NCI-H1436 treated with DMSO at 0.1 percent for 48 hours (cell line): ENCODE measurements at regions not wholly inside any gene's neighbourhood (a gene's known extent, or its start where the extent isn't known, plus 50 kb on each side); places are given as distances from the start of the nearest gene placed in this dataset.

ENCODE experiments used
- DNase-seq: peaks from one replicate; lab custom pipeline; 2025; lab: John Stamatoyannopoulos, UW

DNA sequence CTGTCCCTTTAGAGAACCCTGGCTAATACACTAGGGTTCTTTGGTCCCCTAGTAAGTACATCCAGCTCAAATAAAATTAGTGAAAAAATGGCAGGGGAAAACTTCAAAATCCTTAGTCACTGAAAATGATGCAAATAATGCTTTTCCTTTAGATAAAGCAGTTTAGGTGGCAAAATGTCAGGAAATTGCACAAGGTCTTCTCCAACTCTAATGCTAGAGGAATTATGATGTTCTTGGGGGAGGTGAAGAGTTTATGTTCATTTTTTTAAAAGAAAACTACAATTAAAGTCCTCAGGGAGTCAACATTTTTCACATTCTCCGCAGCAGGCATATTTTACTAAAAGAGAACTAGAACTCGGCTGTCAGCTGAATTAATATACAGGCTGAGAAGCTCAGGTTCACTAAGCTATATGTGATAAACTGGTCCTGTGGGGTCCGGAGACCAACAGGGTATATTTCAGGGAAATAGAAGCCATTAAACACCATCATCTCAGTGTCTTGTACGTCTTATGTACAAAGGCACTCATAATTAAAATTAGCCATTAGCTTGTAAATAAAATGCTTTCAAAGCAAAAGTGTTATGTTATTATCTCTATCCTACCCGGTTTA lies 1164.7 kb upstream of the AUTS2 start:
- no peak for DNase-seq

DNA sequence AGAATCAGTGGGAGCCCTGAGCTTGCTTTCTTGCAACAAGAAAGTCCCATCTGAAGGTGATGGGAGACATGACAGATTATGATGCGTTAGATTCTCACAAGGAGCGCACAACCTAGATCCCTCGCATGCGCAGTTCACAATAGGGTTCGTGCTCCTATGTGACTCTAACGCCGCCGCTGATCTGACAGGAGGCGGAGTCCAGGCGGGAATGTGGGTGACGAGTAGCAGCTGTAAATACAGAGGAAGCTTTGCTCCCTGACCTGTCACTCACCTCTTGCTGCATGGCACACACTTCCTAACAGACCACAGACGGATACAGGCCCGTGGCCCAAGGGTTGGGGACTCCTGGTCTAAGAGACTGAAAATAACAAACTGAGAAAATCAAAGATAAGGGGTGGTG lies 1163.4 kb upstream of the AUTS2 start:
- no peak for DNase-seq

DNA sequence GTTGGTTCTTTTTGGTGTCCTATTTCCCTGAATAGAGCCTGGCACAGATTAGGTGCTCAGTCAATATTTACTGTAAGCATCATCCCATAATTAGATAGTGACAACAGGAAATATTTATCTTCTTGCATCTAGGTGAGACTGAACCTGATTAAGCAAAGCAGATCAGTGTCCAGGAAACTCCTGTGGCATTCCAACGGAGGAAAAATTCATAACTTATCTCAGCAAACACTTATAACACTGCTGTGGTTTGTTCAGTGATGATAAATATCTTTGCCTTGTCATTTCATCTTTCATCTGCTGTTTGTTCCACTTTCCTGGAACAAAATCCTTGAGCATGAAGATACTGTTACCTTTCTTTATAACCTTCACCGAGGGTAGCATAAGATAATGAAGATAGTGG lies 1160.3 kb upstream of the AUTS2 start:
- no peak for DNase-seq

DNA sequence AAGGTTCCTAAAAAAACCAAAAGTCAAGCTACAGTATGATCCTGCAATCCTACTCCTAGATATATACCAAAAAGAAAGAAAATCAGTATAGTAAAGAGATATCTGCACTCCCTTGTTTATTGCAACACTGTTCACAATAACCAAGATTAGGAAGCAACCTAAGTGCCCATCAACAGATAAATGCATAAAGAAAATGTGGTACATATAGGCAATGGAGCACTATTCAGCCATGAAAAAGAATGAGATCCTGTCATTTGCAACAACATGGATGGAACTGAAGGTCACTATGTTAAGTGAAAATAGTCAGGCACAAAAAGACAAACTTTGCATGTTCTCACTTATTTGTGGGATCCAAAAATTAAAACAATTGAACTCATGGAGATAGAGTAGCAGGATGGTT lies 1159.5 kb upstream of the AUTS2 start:
- DNase-seq: no peak

DNA sequence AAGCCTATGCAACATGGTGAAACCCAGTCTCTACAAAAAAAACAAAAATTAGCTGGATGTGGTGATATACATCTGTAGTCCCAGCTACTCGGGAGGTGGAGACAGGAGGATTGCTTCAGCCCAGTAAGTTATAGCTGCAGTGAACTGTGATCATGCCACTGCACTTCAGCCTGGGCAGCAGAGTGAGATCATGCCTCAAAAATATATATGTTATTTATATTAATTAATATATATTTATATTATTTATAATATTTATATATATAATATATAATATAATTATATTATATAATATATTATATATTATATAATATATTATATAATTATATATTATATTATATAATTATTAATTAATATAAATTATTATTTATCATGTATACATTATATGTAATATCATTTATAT lies 1158.4 kb upstream of the AUTS2 start:
- DNase-seq: no peak

DNA sequence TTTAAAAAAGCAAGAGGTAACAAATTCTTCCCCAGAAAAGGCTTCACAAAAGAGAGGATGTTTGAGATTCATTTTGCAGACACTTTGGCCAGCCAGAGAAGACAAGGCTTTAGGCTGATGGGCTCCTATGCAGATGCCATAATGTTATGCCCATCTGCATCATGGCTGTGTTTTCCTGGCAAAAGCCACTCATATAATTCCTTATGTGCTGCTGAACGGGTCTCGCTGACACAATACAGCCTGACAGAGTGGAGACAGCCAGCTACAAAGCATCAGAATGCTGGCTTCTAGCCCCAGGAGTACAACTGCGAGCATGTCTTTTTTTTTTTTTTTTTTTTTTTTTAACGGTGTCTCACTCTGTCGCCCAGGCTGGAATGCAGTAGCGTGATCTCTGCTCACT lies 1157.4 kb upstream of the AUTS2 start:
- DNase-seq: no peak

DNA sequence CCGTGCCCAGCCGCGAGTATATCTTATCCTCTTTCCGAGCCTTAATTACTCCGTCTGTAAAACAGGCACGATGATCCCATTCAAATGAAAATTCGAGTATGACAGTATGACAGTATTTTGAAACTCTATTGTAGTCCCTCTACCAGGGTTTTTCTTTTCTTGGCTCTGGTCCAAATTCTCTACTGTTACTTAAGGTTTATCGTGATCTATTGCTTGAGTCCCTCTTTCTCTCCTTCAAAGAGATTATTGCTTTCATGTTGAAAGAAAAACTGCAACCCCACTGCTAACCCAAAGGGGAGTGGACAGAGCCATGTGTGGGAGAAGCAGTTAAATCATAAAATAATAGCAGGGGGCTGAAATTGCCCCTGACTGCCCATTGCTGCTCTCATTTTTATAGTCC lies 1156.6 kb upstream of the AUTS2 start:
- DNase-seq: no peak

DNA sequence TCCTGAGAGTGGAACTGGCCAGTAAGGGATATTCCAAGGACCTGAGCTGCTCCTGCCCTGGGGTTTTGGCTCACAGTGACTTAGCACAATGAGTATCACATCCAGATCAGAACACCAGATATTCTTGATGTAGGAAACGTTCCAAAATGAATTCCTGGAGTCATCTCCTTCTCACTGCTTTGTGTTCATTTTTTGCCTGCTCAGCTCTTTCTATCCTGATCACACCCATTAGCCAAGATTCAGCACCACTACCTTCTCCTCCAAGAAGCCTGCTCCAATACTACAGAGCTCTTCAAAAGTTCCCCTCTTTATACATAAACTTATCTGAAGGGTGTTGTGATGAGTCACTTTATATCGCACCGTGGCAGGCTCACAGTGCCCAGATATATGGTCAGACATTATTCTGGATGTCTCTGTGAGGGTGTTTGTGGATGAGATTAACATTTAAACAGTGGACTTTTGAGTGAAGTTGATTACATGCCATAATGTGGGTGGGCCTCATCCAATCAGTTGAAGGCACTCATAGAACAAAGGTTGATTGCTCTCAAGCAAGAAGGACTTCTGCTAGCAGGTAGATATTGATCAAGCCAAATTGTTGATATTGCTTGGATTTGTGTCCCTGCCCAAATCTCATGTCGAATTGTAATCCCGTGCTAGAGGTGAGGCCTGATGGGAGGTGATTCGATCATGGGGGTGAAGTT lies 1155.2 kb upstream of the AUTS2 start:
- no peak for DNase-seq

DNA sequence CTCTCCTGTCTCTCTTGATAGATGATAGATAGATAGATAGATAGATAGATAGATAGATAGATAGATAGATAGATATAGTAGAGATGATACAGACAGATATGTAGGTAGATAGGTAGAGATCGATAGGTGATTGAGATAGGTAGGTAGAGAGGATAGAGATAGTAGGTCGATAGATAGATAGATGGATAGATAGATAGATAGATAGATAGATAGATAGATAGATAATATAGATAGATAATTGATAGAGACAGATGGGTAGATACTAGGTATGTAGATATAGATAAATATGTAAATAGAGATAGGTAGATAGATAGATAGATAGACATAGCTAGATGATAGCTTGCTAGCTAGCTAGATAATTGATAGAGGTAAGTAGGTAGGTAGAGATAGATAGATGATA lies 1154.2 kb upstream of the AUTS2 start:
- no peak for DNase-seq

DNA sequence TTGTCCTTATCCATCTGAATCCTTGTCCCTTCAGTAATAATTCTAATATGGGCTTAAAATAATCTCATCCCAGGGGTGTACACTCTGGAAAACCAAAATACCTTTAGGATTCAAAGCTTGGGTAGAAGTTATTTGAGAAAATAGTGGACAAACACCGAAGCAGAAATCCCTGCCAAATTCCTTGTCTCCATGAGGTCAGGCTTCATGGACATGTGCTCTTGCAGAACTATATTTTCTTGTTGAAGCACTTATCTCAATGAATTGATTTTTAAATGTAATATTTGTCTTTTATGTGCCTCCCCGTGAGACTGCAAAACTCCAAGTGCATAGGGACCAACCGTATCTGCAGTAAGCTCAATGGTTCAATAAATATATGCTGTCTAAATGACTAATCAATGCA lies 1153.3 kb upstream of the AUTS2 start:
- DNase-seq: no peak

DNA sequence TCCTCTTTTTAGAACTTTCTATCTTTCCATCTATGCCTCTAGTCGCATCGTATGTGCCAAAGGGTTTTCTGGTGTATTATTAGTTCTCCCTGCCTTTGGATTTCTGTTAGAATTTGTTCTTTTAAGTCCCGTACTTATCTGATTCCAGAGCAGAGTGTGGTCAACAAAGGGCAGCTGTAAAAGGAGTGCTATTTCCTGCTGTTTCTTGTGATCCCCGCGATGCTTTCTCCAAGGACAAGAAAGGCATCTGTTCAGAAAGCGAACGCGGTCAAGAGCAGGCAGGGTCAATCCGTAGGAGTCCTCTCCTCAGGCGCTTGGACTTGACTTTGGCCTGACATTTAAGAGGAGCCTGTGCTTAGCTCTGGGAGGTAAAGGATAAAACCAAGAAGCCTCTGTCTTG lies 1152.1 kb upstream of the AUTS2 start:
- no peak for DNase-seq

DNA sequence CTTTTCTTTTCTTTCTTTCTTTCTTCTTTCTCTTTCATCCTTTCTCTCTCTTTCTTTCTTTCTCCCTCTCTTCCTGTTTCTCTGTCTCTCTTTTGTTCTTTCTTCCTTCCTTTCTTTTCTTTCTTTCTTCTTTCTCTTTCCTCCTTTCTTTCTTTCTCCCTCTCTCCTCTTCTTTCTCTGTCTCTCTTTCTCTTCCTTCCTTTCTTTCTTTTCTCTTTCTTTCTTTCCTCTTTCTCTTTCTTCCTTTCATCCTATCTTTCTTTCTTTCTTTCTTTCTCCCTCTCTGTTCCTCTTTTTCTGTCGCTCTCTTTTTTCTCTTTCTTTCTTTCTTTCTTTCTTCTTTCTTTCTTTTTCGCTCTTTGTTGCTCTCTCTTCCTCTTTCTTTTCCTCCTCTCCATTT lies 1149.2 kb upstream of the AUTS2 start:
- DNase-seq: no peak

DNA sequence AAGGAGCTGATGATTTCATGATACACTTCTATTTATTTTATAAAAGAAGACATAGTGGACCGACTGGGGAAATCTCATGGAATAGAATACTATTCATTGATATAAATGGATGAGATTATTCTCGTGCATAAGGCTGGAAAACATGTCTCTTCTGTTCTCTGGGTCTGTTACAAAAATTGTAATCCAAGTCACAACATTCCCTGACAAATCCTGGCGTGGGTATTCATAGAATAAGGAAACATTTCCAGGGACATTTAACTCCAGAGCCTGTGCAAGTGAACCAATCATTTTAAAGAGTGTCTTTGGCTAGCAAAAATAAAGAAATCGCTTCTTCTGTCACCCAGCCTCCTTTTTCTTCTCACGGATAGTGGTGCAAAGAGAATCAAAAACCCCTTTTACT lies 1148.5 kb upstream of the AUTS2 start:
- no peak for DNase-seq

DNA sequence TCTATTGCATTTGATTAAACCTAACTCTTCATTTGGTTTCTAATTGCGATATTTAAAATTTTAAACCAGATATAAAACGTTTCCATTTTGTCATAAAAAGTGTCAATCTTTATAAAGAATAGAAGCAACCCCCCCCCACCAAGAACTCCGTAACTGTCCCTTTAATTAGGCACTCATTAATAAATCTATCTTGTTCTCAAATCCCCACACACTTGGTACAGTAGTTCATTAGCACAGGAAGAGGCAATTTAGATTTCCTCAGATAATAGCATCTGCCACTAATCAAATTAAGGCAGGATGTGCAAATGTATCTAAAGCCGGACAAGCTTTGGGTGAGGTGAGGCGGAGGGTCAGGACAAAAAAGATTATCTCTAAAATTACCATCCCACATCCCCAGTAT lies 1143.3 kb upstream of the AUTS2 start:
- DNase-seq: no peak

DNA sequence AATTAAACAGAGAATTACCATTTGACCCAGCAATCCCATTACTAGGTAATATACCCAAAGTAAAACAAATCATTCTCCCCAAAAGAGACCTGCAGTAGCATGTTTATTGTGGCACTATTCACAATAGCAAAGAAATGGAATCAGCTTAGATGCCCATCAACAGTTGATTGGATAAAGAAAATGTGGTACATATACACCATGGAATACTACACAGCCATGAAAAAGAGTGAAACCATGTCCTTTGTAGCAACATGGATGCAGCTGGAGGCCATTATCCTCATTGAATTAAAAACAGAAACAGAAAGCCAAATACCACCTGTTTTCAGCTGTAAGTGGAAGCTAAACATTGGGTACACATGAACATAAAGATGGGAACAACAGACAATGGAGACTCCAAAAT lies 1141.8 kb upstream of the AUTS2 start:
- no peak for DNase-seq

DNA sequence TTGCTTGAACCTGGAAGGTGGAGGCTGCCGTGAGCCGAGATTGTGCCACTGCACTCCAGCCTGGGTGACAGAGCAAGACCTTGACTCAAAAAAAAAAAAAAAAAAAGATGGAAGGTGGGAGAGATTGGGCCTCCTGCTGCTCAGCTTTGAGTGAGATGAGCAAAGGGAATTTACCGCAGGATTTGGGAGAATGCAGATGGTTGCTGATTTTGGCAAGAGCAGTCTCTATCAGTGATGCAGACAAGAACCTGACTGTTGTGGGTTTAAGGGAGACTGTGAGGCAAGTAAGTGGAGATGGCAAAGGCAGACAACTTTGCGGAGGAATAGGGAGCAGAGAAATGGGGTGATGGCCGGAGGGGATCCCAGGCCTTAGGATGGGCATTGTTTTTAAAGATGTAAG lies 1140.8 kb upstream of the AUTS2 start:
- DNase-seq: no peak

DNA sequence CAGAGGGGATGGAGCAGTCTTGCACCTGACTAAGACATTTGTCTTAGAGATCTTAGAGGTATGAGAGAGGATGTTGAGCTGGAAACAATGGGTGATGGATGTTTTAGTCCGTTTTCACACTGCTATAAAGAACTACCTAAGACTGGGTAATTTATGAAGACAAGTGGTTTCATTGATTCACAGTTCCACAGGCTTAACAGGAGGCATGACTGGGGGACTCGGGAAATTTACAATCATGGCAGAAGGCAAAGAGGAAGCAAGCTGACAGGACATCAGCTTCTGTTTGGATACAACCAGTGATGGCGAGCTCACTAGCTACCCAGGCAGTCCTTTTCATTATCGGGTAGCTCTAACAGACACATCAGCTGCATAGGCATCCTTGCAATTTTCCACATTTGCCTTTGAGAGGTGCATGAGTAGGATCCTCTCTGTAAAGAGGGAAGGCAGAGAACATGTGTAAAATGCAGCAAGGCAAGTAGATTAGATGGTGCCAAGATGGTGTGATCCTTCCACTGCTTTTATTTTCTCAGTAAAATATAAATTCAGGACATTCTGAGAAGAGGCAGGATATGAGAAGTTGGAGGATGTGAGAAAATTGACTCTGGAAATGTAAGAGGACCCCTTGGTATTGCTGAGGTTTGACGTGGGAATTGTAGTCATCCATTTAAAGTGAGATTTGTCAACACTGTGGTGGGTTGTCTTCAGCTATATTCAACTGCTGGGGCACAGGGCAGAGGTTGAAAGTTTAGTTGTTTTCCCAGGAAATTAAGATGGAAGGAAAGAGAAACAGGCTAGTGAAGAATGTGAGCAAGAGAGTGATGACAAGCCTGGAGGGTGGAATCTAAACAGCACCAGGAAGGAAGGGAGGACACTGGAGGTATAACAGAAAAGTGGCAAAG lies 1140.0 kb upstream of the AUTS2 start:
- DNase-seq: no peak

DNA sequence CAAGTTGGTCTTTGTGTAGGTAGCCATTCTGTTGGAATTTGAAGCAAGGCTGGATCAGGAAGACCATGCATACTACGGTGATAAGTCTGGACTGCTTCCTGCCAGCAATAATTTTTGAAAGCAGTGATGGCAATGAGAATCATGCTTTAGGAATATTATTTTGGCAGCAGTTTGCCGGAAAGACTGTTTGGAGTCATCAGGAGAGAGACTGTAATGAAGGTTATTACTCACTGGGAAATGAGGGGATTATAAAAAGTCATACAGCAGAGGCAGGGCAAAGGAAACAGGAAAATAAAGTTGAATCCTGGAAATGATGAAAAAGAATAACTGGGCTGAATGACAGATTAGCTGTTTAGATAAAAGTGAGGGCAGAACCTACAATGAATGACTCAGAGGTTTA lies 1136.8 kb upstream of the AUTS2 start:
- no peak for DNase-seq

DNA sequence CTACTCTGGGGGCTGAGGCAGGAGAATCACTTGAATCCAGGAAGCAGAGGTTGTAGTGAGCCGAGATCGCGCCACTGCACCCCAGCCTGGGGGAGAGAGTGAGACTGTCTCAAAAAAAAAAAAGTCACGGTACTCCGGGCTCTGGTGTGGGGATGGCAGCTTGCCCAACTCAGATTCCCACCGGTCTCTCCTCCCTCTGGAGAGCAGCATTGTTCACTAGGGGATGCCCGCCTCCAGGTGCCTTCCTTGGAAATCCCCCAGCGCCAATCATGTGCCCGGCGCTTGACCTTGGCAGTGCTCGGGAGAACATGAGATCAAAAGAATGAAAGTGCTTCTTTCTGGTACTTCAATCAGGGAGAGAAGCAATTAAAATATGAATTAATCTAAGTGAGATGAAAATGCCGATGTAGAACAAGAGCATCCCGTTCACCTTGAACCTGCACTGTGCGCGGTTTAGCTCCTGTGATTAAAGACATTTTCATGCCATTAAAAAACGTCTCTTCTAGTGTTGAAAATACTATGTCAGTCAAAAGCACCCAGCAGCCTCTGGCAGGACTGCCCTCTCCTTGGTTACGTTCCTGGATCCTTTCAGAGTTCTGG lies 1127.3 kb upstream of the AUTS2 start:
- DNase-seq: no peak

DNA sequence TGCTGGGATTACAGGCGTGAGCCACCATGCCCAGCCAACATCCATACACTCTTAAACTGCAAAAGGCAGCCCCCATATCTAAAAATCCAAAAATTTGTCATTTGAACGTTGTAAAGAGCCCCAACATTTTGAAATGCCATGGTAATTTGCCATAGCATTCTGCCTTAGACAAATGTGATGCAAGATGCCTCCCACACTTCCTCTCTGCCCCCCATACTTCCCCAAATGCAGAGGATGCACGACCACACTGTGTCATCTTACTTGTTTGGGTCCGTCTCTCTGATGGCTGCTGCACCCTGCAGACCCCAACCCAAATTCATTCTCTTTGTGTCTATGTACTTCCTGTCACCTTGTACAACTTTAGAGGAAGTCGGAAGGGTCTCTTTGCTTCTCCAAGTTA lies 1125.6 kb upstream of the AUTS2 start:
- no peak for DNase-seq

DNA sequence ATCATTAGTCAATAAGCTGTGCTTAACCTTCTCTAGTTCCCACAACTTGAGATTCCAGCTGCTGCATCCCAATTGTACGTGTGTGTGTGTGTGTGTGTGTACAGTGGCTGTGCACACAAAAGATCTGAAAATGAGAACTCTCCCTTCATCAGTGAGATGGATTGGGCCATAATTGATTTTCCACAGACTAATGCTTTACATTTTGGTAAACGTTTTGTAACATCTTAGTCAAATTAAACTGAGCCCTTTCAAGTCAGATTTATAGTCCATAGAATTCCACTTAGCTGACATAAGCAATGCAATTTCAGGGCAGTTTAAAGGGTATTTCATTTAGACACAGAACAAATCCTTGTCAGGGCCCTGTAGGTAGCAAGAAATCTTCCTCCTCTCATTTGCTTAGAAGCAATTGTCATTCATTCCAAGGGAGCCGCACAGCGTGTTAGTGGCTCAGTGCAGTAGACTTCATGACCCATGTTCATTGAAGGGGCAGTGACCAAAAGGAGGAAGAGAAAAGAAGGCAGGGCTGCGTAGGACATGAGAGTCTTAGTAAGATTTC lies 1123.5 kb upstream of the AUTS2 start:
- DNase-seq: no peak

DNA sequence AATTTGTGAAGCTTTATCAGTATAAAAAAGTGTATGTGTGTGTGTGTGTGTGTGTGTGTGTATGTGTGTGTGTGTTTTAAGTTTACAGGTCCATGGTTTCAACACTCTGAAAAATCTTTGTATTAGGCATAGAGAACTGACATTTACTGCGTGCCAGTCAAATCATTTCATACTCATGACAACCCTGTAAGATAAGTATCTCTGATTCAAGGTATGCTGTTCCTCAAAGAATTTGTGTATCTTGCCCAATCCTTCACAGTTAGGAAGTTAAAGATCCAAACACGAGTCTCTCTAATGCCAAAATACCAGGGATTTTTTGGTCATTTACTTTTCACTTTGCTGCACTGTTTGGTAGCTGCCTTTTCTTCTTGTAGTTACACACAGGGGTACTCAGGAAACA lies 1121.3 kb upstream of the AUTS2 start:
- DNase-seq: no peak

DNA sequence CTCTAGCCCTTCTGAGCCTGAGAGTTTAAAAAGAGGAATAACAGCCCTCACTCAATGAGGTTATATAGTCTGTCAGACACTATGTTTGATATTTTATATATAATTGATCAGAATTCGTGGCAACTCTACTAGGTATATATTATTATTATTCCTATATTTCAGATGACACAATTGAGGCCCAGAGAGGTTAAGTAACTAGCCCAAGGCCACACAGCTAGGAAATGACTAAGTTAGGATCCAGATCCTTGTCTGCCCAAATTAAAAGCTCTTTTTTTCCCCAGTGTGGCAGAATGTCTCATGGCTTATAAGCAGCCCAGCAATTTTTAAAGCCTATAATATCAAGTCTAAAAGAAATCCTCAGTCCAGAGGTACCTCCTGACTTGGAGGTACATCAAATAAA lies 1119.9 kb upstream of the AUTS2 start:
- no peak for DNase-seq
